Prostate gland (tissue), 2 donors: ENCODE measurements at regions not wholly inside any gene's neighbourhood (a gene's known extent, or its start where the extent isn't known, plus 50 kb on each side); places are given as distances from the start of the nearest gene placed in this dataset.

ENCODE experiments used
- CTCF ChIP-seq, 4 experiments: fragments of 200-600 bp in 2 of 4; fragments of 450-650 bp in 2 of 4; sonication (generic) in 2 of 4; IDR thresholded peaks; 1 replicate in 3 of 4; 2 replicates in 1 of 4; pipeline ENCODE4 v1.5.1; 2016 to 2019; ENCODE audit warnings: antibody characterized with exemption in 4 of 4, mild to moderate bottlenecking in 2 of 4, moderate library complexity in 2 of 4
- POLR2A ChIP-seq: fragments of 450-650 bp; IDR thresholded peaks from one replicate; pipeline ENCODE4 v1.6.1; 2016; ENCODE audit warnings: antibody characterized with exemption, mild to moderate bottlenecking

GRCh38 chr12:131644481-131644880 lies 66.4 kb upstream of the SFSWAP start:
- no peak for TF ChIP-seq CTCF (IDR thresholded peaks at IDR 0.05)
- TF ChIP-seq POLR2A: no peak
